Calu3 (cell line): ENCODE measurements at regions not wholly inside any gene's neighbourhood (a gene's known extent, or its start where the extent isn't known, plus 50 kb on each side); places are given as distances from the start of the nearest gene placed in this dataset.

Experiments
- BruUV-seq: library from RNA; stranded (reverse); fragments of 400-500 nt; replicated peaks from 2 replicates; lab custom pipeline; 2021; lab: Mats Ljungman, UMichigan
- CTCF ChIA-PET: fragments of 300-600 bp; sonication (Branson Sonifier 250); formaldehyde crosslinking; loops from one replicate; lab custom pipeline; 2022; ENCODE audit warnings: antibody characterized with exemption; lab: Charles Lee
- DNase-seq: peaks from one replicate; pipeline ENCODE4 v3.0.0; 2022
- H3K27ac Mint-ChIP-seq: one replicate; pipeline ENCODE4 v1.8.0; 2022; ENCODE audit warnings: mixed read lengths; ENCODE audit not compliant: unreplicated experiment
- H3K27me3 Mint-ChIP-seq: one replicate; pipeline ENCODE4 v1.8.0; 2022; ENCODE audit warnings: mixed read lengths; ENCODE audit not compliant: unreplicated experiment
- H3K36me3 Mint-ChIP-seq: one replicate; pipeline ENCODE4 v1.8.0; 2022; ENCODE audit warnings: mild to moderate bottlenecking, moderate library complexity, mixed read lengths; ENCODE audit not compliant: insufficient read depth, unreplicated experiment
- H3K4me1 Mint-ChIP-seq: one replicate; pipeline ENCODE4 v1.8.0; 2022; ENCODE audit warnings: mild to moderate bottlenecking, low read depth, mixed read lengths; ENCODE audit not compliant: unreplicated experiment
- H3K4me3 Mint-ChIP-seq: one replicate; pipeline ENCODE4 v1.8.0; 2022; ENCODE audit warnings: mild to moderate bottlenecking, low read depth, moderate library complexity, mixed read lengths; ENCODE audit not compliant: unreplicated experiment
- H3K9me3 Mint-ChIP-seq: one replicate; pipeline ENCODE4 v1.8.0; 2022; ENCODE audit warnings: low read depth, mixed read lengths; ENCODE audit not compliant: unreplicated experiment
- intact Hi-C: fragments of 100-400 bp; cut with micrococcal nuclease; formaldehyde crosslinking; loops from one replicate; pipeline ENCODE4 v1.10.0; 2022; ENCODE audit not compliant: unreplicated experiment
- TF ChIP-seq, protein P1 (sequence below): fragments of 200-600 bp; IDR thresholded peaks from one replicate; pipeline ENCODE4 v1.8.0; 2022; ENCODE audit warnings: antibody characterized with exemption; ENCODE audit not compliant: unreplicated experiment

DNA sequence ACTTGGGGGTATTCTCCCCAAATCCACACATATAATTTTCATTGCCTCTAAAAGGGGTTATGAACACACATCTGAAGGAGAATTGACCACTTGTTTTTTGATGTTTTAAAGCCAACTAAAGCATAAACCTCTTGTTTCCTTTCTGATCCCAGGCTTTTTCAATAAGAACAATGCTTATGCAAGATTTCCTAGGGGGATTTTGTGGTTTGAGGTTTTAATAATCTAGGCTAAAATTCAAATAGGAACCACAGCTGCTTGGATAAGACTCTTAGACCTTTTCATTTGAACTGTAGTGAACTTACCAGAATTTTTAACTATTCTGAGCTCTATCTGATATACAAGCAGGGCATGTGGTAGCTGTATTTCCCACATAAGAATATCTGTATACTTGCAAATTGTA is 651.1 kb downstream of the ANKRD50 start:
- Mint-ChIP-seq H3K36me3 (no peaks in the 10 kb centered on the region), H3K27ac (no peak overlapping the region), H3K4me1 (peaks cover 10% of the 10 kb centered on the region), H3K9me3 (no peaks in the 10 kb centered on the region), H3K27me3 (no peaks in the 10 kb centered on the region), H3K4me3 (no peak overlapping the region)
- BruUV-seq: no TSS peak
- no peak for DNase-seq
- CTCF ChIA-PET: no interaction called here
- intact Hi-C loops: no loop called here
- TF ChIP-seq, protein P1, sequence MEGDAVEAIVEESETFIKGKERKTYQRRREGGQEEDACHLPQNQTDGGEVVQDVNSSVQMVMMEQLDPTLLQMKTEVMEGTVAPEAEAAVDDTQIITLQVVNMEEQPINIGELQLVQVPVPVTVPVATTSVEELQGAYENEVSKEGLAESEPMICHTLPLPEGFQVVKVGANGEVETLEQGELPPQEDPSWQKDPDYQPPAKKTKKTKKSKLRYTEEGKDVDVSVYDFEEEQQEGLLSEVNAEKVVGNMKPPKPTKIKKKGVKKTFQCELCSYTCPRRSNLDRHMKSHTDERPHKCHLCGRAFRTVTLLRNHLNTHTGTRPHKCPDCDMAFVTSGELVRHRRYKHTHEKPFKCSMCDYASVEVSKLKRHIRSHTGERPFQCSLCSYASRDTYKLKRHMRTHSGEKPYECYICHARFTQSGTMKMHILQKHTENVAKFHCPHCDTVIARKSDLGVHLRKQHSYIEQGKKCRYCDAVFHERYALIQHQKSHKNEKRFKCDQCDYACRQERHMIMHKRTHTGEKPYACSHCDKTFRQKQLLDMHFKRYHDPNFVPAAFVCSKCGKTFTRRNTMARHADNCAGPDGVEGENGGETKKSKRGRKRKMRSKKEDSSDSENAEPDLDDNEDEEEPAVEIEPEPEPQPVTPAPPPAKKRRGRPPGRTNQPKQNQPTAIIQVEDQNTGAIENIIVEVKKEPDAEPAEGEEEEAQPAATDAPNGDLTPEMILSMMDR: no peak

DNA sequence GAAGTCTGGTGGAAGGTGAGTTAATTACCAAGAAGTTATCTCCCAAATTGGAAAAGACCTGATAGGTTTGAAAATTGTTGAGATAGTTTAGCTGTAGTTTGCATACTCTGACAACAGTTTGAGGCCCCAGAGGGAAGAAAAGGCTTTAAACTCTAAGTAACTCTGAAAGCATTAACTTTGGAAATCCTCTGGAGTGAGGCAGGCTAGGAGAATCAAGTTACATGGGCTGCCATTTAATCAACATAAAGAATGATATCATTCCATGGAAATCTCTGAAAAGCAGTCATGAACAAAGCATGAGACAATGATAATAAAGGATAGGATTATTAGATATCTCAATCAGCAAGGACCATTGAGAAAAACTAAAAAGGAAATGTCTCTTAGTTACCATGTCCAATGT is 647.1 kb downstream of the ANKRD50 start:
- no peak overlapping the region for H3K4me3 Mint-ChIP-seq
- H3K4me1 Mint-ChIP-seq: peaks cover 5% of the 10 kb centered on the region
- TF ChIP-seq, protein P1: no peak
- no peak for DNase-seq
- peaks cover under 1% of the 10 kb centered on the region for H3K9me3 Mint-ChIP-seq
- intact Hi-C loops: no loop called here
- no peaks in the 10 kb centered on the region for H3K27me3 Mint-ChIP-seq
- H3K27ac Mint-ChIP-seq: no peak overlapping the region
- CTCF ChIA-PET: no interaction called here
- BruUV-seq: no TSS peak
- H3K36me3 Mint-ChIP-seq: no peaks in the 10 kb centered on the region

DNA sequence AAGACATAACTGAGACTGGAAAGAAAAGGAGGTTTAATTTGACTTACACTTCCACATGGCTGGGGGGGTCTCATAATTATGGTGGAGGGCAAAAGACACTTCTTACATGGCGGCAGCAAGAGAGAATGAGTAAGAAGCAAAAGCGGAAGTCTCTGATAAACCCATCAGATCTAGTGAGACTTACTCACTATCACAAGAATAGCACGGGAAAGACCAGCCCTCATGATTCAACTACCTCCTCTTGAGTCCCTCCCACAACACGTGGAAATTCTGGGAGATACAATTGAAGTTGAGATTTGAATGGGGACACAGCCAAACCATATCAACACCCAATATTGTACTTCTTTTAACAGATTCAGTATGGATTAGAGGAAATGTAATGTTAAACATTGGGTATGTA is 646.6 kb downstream of the ANKRD50 start:
- no peaks in the 10 kb centered on the region for H3K36me3 Mint-ChIP-seq
- CTCF ChIA-PET: no interaction called here
- no peak for DNase-seq
- intact Hi-C loops: no loop called here
- BruUV-seq: no TSS peak
- no peaks in the 10 kb centered on the region for H3K27me3 Mint-ChIP-seq
- H3K4me3 Mint-ChIP-seq: no peak overlapping the region
- TF ChIP-seq, protein P1: no peak
- H3K27ac Mint-ChIP-seq: no peak overlapping the region
- peaks cover under 1% of the 10 kb centered on the region for H3K4me1 Mint-ChIP-seq
- peaks cover 5% of the 10 kb centered on the region for H3K9me3 Mint-ChIP-seq

DNA sequence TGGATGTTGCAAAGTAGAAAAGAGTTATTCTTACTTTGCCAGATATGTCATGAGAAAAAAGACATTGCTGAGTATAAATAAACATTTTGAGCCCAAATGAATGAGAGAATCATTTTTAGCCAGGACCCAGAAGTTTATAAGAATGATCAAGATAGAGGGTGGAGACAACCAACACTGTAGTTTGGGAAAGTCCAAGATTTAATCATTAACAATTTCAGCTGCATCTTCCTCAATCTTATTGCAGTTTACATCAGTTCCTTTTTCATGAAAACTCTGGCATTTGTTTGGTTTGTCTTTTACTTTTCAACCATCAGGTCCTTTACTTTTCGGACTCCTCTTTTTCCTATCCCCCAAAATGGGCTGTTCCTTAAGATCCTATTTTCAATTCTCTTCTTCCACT is 645.9 kb downstream of the ANKRD50 start:
- Mint-ChIP-seq H3K27ac (no peak overlapping the region), H3K4me3 (no peak overlapping the region), H3K4me1 (no peaks in the 10 kb centered on the region), H3K27me3 (no peaks in the 10 kb centered on the region), H3K9me3 (peaks cover 10% of the 10 kb centered on the region), H3K36me3 (no peaks in the 10 kb centered on the region)
- no peak for DNase-seq
- CTCF ChIA-PET: no interaction called here
- no TSS peak for BruUV-seq
- intact Hi-C loops: no loop called here
- TF ChIP-seq, protein P1: no peak
